SU-DHL-6 (cell line): ENCODE measurements at regions not wholly inside any gene's neighbourhood (a gene's known extent, or its start where the extent isn't known, plus 50 kb on each side); places are given as distances from the start of the nearest gene placed in this dataset.

Source experiments
- H2AFZ ChIP-seq: fragments of 200-600 bp; sonication (generic); 2 replicates; pipeline ENCODE4 v1.6.1; 2014; ENCODE audit warnings: low read depth, mild to moderate bottlenecking, moderate library complexity, mixed read lengths, antibody characterized with exemption, low read length; ENCODE audit not compliant: severe bottlenecking
- H3F3A ChIP-seq: fragments of 200-600 bp; shearing (Covaris generic); 2 replicates; pipeline ENCODE4 v1.6.0; 2016; ENCODE audit warnings: antibody characterized with exemption, mild to moderate bottlenecking; ENCODE audit not compliant: insufficient read depth
- H3K27ac ChIP-seq: fragments of 200-600 bp; sonication (generic); 2 replicates; pipeline ENCODE4 v1.5.1; 2016; ENCODE audit warnings: low read depth, mild to moderate bottlenecking, low read length, moderate library complexity, mixed read lengths
- H3K27me3 ChIP-seq: fragments of 200-600 bp; sonication (generic), shearing (Covaris generic); 2 replicates; pipeline ENCODE4 v1.6.0; 2014; ENCODE audit warnings: mild to moderate bottlenecking, low read length
- H3K36me3 ChIP-seq: fragments of 200-600 bp; sonication (generic); 2 replicates; pipeline ENCODE4 v1.6.1; 2014; ENCODE audit warnings: mild to moderate bottlenecking, low read length, mixed read lengths
- H3K4me2 ChIP-seq: fragments of 300-600, 200-600 bp; shearing (Covaris generic), sonication (generic); 2 replicates; pipeline ENCODE4 v1.6.0; 2014; ENCODE audit warnings: low read length, low read depth, mild to moderate bottlenecking; ENCODE audit not compliant: poor library complexity, severe bottlenecking
- H3K4me3 ChIP-seq: fragments of 200-600 bp; sonication (generic); 2 replicates; pipeline ENCODE4 v1.5.1; 2014; ENCODE audit warnings: antibody characterized with exemption, low read length, mild to moderate bottlenecking, mixed read lengths; ENCODE audit not compliant: insufficient read depth, poor library complexity, severe bottlenecking
- H3K79me2 ChIP-seq: fragments of 200-600 bp; sonication (generic); 2 replicates; pipeline ENCODE4 v1.6.1; 2014; ENCODE audit warnings: mild to moderate bottlenecking, low read length, moderate library complexity; ENCODE audit not compliant: insufficient read depth
- H3K9ac ChIP-seq: fragments of 200-600 bp; sonication (generic); 2 replicates; pipeline ENCODE4 v1.7.0; 2014; ENCODE audit warnings: mild to moderate bottlenecking, low read length
- H3K9me2 ChIP-seq: fragments of 200-600 bp; sonication (generic); replicated peaks from 2 replicates; pipeline ENCODE4 v1.6.1; 2014; ENCODE audit warnings: low read length; ENCODE audit not compliant: insufficient read depth
- H3K9me3 ChIP-seq: fragments of 200-600 bp; sonication (generic); 2 replicates; pipeline ENCODE4 v1.6.1; 2014; ENCODE audit warnings: low read length, mixed read lengths; ENCODE audit not compliant: insufficient read depth
- H4K20me1 ChIP-seq: fragments of 200-600 bp; sonication (generic); 2 replicates; pipeline ENCODE4 v1.6.1; 2014; ENCODE audit warnings: low read depth, mild to moderate bottlenecking, antibody characterized with exemption, low read length, moderate library complexity, mixed read lengths
- EZH2phosphoT487 ChIP-seq: fragments of 200-600 bp; sonication (generic), shearing (Covaris generic); conservative IDR thresholded peaks from 2 replicates; pipeline ENCODE4 v1.6.1; 2018; ENCODE audit warnings: mild to moderate bottlenecking, antibody characterized with exemption, low read length, moderate library complexity, mixed read lengths
- TF ChIP-seq, protein P1 (sequence below): fragments of 200-600 bp; sonication (generic); IDR thresholded peaks from one replicate; pipeline ENCODE4 v1.5.1; 2017; ENCODE audit warnings: antibody characterized with exemption, mild to moderate bottlenecking, low read length, moderate library complexity; ENCODE audit not compliant: insufficient read depth, poor library complexity, severe bottlenecking

DNA sequence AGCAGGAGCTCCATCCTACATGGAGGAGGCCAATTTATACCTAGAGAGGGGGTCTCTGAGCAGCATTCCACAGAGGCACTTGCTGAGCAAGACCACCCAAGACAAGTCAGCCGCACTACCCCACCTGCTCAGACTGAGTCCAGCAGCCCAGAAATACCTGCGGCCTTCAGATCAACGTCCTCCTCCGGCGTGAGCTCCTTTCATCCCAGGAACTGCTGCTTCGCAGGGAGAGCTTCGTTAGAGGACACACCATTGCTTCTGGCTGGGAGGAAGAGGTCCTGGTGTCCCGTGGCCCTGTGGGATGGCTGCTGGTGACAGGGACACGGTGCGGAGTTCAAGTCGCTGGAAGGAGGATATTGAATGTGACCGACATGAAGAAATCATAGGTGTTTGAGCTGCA, 216.9 kb upstream of the PPP2R2D start:
- no peaks in the 10 kb centered on the region for H3F3A ChIP-seq
- H3K4me3 ChIP-seq = no peak overlapping the region
- no peak overlapping the region for H3K9ac ChIP-seq
- H4K20me1 ChIP-seq = no peaks in the 10 kb centered on the region
- H3K9me2 ChIP-seq = no peaks in the 10 kb centered on the region
- H3K27me3 ChIP-seq = no peaks in the 10 kb centered on the region
- no peaks in the 10 kb centered on the region for H3K9me3 ChIP-seq
- H2AFZ ChIP-seq = no peak overlapping the region
- TF ChIP-seq EZH2phosphoT487 = no peak
- TF ChIP-seq, protein P1, sequence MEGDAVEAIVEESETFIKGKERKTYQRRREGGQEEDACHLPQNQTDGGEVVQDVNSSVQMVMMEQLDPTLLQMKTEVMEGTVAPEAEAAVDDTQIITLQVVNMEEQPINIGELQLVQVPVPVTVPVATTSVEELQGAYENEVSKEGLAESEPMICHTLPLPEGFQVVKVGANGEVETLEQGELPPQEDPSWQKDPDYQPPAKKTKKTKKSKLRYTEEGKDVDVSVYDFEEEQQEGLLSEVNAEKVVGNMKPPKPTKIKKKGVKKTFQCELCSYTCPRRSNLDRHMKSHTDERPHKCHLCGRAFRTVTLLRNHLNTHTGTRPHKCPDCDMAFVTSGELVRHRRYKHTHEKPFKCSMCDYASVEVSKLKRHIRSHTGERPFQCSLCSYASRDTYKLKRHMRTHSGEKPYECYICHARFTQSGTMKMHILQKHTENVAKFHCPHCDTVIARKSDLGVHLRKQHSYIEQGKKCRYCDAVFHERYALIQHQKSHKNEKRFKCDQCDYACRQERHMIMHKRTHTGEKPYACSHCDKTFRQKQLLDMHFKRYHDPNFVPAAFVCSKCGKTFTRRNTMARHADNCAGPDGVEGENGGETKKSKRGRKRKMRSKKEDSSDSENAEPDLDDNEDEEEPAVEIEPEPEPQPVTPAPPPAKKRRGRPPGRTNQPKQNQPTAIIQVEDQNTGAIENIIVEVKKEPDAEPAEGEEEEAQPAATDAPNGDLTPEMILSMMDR = no peak
- H3K27ac ChIP-seq = no peak overlapping the region
- no peak overlapping the region for H3K4me2 ChIP-seq
- no peaks in the 10 kb centered on the region for H3K36me3 ChIP-seq
- no peaks in the 10 kb centered on the region for H3K79me2 ChIP-seq

DNA sequence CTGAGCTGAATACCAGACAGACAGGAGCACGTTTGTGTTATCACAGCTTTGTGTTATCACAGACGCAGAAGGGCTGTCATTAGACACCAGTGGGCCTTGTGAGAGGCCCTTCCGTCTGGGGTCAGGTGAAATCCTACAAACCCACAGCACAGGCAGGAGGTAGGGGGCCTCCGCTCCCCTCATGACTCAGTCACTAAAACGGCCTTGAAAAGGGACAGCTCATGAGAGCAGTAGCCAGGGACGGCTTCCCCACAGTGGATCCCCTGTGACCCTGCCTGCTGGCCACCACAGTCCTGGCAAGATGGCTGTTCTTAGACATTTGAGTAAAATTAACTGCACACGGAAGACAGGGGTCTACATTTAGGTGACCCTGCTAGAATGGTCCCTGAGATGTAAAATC, 215.8 kb upstream of the PPP2R2D start:
- Histone ChIP-seq H3K9me3 (no peaks in the 10 kb centered on the region), H3K79me2 (no peaks in the 10 kb centered on the region)

DNA sequence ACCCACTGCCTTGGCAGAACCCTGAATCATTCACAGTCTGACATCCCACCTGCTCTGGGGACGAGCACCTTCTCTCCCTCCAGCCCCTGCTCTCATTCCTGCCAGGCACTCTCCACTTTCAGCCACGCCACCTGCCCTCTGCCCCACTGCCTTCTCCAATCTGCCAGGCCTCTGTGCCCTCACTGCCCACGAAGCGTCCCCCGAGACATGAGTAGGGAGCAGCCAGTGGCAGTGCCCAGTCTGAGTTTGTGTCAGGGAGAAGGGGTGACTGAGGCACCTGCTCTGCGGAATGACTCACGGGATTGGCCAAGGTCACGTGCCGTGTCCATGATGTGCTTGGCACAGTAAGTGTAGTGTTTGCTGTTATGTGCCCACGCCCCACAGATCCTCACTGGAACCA, 215.2 kb upstream of the PPP2R2D start:
- Histone ChIP-seq H4K20me1 (no peaks in the 10 kb centered on the region), H3K9me3 (no peaks in the 10 kb centered on the region), H3K27me3 (no peaks in the 10 kb centered on the region), H3K79me2 (no peaks in the 10 kb centered on the region), H3K9me2 (no peaks in the 10 kb centered on the region), H3K4me3 (no peak overlapping the region), H3K27ac (no peak overlapping the region), H3K4me2 (no peak overlapping the region), H2AFZ (no peak overlapping the region), H3K36me3 (no peaks in the 10 kb centered on the region), H3F3A (no peaks in the 10 kb centered on the region), H3K9ac (no peak overlapping the region)
- no peak for TF ChIP-seq EZH2phosphoT487
- TF ChIP-seq, protein P1 = no peak

More for the DNA sequence above, 215.8 kb upstream of the PPP2R2D start:
- no peak overlapping the region for H3K27ac ChIP-seq
- no peak overlapping the region for H3K9ac ChIP-seq
- no peak overlapping the region for H3K4me2 ChIP-seq
- H3F3A ChIP-seq = no peaks in the 10 kb centered on the region
- no peak overlapping the region for H2AFZ ChIP-seq
- H3K27me3 ChIP-seq = no peaks in the 10 kb centered on the region
- H3K9me2 ChIP-seq = no peaks in the 10 kb centered on the region
- H4K20me1 ChIP-seq = no peaks in the 10 kb centered on the region
- no peaks in the 10 kb centered on the region for H3K36me3 ChIP-seq
- TF ChIP-seq, protein P1 = no peak
- TF ChIP-seq EZH2phosphoT487 = no peak
- H3K4me3 ChIP-seq = no peak overlapping the region
